ENCODE measurements at regions not wholly inside any gene's neighbourhood (a gene's known extent, or its start where the extent isn't known, plus 50 kb on each side); places are given as distances from the start of the nearest gene placed in this dataset.

DNA sequence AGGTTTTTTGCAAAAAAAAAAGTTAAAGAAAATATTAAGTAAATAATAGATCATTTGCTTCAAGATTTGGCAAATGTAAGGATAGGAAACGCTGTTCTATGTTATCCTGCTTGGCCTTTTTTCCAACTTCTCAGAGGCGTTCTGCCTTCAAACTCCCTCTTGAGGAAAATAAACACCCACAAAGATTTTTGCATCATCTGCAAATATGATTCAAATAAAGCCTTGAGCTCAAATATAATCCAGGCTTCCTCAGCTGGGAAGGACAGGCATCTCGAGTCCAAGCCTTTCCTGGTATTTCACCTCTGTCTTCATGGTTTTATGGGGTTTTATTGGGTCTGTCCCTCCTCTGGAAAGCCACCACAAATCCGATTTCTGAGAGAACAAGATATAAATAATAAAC, 67.7 kb upstream of the PTPN1 start:
- TF ChIP-seq, protein P1, sequence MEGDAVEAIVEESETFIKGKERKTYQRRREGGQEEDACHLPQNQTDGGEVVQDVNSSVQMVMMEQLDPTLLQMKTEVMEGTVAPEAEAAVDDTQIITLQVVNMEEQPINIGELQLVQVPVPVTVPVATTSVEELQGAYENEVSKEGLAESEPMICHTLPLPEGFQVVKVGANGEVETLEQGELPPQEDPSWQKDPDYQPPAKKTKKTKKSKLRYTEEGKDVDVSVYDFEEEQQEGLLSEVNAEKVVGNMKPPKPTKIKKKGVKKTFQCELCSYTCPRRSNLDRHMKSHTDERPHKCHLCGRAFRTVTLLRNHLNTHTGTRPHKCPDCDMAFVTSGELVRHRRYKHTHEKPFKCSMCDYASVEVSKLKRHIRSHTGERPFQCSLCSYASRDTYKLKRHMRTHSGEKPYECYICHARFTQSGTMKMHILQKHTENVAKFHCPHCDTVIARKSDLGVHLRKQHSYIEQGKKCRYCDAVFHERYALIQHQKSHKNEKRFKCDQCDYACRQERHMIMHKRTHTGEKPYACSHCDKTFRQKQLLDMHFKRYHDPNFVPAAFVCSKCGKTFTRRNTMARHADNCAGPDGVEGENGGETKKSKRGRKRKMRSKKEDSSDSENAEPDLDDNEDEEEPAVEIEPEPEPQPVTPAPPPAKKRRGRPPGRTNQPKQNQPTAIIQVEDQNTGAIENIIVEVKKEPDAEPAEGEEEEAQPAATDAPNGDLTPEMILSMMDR (IDR thresholded peaks at IDR 0.05) = no peak

DNA sequence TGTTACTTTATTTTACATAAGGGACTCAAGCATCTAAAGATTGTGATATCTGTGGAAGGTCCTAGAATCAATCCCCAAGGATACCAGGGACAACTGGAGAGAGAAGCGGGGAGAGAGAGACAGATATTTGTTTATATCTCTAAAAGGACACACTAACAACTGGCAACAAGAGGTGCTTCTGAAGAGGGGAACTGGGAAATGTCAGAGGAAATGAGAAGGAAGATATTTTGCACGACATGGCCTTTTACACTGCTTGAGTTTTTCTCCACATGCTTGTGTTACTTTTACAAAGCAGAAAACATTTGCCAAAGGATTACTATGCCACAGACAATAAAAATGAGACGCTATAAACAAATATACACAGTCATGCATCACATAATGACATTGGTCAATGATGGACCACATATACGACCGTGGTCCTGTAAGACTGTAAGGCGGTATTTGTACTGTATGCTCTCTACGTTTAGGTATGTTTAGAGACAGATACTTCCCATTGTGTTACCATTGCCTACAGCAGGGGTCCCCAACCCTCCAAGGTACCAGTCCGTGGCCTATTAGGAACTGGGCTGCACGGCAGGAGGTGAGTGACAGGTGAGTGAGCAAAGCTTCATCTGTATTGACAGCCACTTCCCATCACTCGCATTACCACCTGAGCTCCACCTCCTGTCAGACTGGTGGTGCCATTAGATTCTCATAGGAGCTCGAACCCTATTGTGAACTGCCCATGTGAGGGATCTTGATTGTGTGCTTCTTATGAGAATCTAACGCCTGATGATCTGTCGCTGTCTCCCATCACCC, 64.6 kb upstream of the PTPN1 start:
- TF ChIP-seq, protein P1 (IDR thresholded peaks at IDR 0.05) = no peak

DNA sequence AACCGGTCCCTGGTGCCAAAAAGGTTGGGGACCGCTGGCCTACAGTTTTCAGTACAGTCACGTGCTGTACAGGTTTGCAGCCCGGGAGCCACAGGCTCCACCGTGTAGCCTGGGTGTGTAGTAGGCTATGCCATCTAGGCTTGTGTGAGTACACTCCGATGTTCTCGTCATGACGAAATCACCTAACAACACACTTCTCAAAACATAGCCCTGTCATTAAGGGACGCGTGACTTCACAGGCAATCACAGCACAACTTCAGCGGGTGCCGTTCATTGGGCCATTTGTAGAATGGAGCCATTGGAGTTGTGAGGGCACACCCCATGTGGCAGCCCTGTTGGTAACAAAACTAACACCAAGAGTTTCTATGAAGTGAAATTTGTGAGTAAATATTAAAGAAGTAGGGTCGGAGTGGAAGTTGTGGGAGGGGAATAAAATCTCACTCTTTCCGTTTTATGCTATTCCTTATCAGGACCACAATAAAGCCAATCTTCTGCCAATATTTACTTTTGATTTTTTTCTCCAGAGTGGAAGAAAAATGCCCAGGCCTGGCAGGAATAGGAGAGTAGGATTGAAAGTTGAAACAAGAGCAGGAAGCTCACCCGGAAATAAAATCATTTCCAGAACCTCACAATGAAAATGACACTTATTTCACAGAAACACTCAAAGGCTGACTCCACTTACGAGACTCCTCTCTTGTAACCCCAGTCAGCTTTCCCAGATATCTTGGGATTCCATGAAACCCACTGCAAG, 63.7 kb upstream of the PTPN1 start:
- TF ChIP-seq, protein P1 (IDR thresholded peaks at IDR 0.05) = no peak

DNA sequence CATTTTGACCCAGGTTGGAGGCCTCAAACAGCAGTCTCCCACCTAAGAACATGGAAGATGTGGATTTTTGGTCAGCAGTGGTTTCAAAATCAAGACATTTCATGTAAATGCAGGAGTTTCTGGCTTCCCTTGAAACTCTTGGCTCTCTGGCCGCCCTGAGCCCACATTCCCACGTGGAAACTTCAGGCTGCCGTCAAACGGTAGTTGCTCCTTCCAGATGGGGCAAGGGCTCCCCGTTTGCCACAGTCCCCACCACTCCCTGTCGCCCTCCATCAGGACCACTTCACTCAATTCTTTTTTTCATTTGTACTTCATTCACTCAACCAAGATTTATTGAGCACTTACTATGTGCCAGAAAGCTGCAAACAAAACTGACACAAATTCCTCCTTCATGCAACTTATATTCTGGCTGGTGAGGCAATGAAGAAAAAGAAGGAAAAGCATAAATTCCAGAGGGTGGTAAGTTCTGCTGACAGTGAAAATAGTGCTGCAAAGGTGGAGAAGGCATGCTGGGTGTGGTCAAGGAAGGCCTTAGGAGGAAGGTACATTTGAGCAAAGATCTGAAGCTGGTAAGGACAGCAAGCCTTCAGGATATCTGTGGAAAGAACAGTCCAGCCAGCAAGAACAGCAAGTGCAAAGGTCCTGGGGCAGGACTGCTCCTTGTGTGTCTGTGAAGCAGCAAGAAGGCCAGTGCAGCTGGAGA, 62.9 kb upstream of the PTPN1 start:
- TF ChIP-seq, protein P1 (IDR thresholded peaks at IDR 0.05) = no peak

DNA sequence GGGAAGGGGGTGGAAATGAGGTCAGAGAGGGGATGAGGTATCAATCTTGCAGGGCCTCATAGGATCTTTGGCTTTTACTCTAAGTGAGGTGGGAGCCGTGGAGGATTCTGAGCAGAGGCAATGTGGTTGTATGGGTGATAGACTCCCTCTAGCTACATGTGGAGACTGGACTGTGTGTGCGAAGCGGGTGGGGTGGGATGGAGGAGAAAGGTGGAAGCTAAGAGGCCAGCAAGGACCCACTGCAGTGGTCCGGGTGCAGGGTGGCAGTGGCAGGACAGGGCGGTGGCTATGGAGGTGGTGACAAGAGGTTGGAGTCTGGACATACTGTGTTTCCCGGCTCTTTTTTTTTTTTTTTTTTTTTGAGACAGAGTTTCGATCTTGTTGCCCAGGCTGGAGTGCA, 62.4 kb upstream of the PTPN1 start:
- TF ChIP-seq, protein P1 (IDR thresholded peaks at IDR 0.05) = no peak

DNA sequence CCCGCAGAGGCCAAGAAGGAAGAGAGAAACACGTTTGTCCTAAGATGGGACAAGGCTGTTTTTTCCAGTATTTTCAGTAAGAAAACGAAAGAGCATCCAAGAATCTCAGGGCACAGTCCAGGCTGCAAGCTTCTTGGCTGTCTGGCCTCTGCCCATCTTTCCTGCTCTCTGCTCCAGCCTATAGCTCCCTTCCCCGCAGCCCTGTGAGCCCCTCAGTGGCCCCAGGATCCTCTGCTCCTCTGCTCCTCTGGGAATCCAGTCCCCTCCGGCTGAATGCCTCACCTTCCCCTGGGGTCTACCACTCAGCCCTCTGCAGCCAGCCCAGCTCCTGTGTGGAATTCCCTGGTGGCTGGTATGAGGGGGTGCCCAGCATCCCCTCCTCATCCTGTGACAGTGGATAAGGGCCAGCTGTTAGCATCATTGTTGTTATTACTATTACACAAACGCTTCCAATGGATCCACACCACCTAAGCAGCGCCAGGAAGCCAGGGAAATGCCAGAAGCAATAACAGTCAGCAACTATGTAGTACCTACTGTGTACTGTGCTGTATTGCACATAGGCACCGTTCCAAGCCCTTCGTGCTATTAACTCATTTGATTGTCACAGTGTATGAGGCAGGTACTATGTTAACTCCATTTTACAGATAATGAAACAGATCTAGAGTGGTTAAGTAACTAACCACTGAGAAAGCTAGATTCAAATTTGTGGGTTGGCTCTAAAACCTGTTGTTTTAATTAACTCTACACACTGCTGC, 60.3 kb upstream of the PTPN1 start:
- TF ChIP-seq, protein P1 (IDR thresholded peaks at IDR 0.05) = no peak

DNA sequence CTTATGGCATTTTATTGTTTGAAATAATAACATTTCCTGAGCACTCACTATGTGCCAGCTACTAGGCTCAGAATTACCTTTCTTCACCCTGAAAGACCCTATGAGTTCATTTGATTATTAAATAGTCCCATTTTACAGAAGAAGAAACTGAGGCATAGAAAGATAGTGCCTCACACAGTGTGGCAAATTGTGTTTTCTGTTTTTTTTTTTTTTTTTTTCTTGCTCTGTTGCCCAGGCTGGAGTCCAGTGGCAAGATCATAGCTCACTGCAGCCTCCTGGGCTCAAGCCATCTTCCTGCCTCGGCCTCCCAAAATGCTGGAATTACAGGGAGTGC, 59.7 kb upstream of the PTPN1 start:
- TF ChIP-seq, protein P1 (IDR thresholded peaks at IDR 0.05) = no peak

All from LNCAP (cell line).